GM21367 (cell line): ENCODE measurements at regions not wholly inside any gene's neighbourhood (a gene's known extent, or its start where the extent isn't known, plus 50 kb on each side); places are given as distances from the start of the nearest gene placed in this dataset.
"Not testable (repeated sequence)": the region's sequence is repeated elsewhere in the genome, so short reads cannot be mapped to it uniquely, and the experiment has no call there.

Source experiments
- ATAC-seq: cut with Tn5 transposase; IDR thresholded peaks from one replicate; pipeline ENCODE4 v1.9.1; 2021; ENCODE audit not compliant: unreplicated experiment

GRCh38 chr6:134678436-134678889, 271.4 kb downstream of the ALDH8A1 start:
- ATAC-seq: no peak

- no peak for ATAC-seq
These were observed 273.3 kb downstream of the ALDH8A1 start for GRCh38 chr6:134676307-134677281.

DNA sequence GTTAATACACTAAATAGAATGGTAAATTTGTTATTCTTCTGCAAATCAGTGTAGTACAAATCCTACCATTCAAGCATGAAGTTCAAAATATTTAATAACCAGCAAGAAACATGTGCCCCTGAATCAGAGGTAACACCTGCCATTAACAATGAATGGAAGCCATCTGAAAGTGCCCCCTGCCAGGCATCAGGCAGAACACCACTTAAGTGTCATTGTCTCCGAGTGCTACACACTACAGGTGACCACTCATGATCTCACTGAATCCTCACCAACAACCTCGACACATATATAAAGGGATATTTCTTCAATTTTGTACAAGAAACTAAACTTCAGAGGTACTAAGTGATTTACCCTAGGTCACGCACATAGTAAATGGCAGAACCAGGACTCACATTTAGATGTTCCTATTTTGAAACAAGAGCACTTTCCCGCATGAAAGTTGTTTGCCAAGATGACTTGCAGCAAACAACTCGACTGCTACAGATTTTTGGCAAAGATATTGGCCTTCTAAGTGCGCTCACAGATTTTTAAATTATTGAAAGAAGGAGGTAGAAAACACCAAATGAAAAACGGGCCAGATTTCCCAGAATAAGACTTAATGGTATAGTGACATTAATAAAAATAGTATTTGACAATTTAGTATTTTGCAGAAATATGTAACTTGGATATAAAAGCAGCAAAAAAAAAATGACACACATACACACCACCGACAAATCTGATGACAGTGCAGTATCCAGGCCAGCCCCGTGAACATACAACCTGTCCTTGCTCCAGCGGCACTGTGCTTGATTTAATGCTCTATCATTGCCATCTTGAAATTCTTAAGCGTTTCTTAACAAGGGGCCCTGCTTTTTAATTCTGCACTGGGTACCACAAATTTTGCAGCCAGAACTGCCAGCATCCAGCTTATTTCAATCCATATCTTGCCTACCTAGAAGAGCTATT, 274.5 kb downstream of the ALDH8A1 start:
- ATAC-seq: no peak

- no peak for ATAC-seq
These were observed 275.3 kb downstream of the ALDH8A1 start for GRCh38 chr6:134674562-134674961.

GRCh38 chr6:134669485-134669884, 280.4 kb downstream of the ALDH8A1 start:
- no peak for ATAC-seq

GRCh38 chr6:134667111-134667510, 282.8 kb downstream of the ALDH8A1 start:
- ATAC-seq: no peak

GRCh38 chr6:134666125-134666524, 283.8 kb downstream of the ALDH8A1 start:
- no peak for ATAC-seq

GRCh38 chr6:134665029-134665723, 284.7 kb downstream of the ALDH8A1 start:
- no peak for ATAC-seq

DNA sequence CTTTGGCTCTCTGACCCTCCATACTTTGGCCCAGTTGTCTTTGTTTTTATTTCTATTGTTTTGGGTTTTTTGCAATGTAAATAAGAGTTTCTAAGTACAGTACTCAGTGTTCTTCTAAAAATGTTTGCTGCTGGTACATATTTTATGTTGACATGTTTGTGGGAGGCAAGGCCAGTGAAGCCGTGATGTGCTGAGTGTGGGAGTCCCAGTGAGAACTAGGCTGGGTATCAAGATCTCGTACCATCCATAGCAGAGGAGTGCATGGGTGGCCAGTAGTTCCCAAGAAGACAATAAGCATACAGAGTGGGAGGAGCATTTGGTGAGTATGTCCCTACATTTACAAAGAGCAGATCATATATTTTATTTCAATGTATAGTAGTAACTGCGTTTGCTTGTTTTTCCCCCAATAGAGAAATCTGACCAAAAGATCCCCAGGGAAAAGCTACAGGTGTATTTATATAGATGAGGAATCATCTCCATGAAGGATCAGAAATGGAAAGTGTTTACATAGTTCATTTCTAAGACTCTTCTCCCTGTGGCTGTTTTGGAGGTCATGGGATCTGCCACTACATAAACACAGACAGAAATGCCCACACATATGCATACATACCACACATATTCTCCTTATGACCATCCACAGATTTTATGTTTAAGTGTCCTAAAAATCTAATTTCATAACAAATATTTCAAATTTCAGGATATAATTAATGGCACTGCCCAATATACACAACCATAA, 285.9 kb downstream of the ALDH8A1 start:
- no peak for ATAC-seq

DNA sequence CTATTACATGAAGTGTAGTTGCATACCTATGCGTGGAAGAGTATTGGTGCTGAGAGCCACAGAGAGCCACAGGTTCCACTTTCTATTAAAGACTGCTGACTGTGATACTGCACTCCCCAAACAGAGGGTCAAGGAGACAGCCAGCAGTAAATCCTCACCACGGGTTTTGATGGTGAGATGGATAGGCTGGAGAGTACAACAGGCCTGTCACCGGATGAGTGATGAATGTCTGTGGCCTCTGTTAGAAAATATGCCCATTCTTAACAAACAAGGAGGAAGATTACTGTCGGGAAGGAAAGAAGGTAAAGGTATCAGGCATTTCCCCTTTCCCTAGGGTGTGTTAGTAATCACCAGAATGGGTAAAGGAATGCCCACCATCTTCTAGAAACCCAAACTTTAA, 286.5 kb downstream of the ALDH8A1 start:
- no peak for ATAC-seq

- no peak for ATAC-seq
These were observed 287.7 kb downstream of the ALDH8A1 start for GRCh38 chr6:134662077-134662700.

DNA sequence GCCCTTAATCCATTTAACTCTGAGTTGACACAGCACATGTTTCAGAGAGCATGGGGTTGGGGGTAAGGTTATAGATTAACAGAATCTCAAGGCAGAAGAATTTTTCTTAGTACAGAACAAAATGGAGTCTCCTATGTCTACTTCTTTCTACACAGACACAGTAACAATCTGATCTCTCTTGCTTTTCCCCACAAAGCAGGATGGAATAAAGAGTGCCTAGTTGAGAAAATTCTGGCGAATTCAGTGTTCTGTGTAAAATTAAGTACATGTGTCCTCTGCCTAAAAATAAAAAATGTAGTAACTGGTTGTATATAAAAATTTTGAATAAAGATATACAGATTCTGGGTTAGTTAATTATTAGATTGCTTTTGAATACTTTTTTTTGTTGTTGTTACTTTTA, 290.0 kb downstream of the ALDH8A1 start:
- not testable (repeated sequence) for ATAC-seq

DNA sequence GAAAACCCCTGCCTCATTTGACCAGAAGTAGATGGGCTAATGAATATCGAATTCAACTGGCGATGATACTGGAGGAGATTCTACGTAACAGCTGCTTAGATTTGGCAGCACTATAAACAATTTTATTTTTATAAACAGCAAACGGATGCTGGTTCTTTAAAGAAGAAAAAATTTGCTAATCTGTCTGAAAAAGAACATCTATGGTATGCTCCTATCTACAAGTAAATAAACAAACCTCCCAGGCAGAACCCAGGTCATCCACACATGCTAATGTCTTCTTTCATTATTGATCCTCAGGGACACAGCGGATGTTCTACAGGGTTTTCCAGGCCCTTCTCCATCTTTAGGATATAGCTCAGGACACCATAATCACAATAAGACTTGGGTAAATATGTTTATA, 291.3 kb downstream of the ALDH8A1 start:
- no peak for ATAC-seq

GRCh38 chr6:134657751-134658527, 292.0 kb downstream of the ALDH8A1 start:
- no peak for ATAC-seq

- ATAC-seq: no peak
These were observed 292.6 kb downstream of the ALDH8A1 start for GRCh38 chr6:134657343-134657742.

- ATAC-seq: no peak
These were observed 295.1 kb downstream of the ALDH8A1 start for GRCh38 chr6:134654751-134655150.

DNA sequence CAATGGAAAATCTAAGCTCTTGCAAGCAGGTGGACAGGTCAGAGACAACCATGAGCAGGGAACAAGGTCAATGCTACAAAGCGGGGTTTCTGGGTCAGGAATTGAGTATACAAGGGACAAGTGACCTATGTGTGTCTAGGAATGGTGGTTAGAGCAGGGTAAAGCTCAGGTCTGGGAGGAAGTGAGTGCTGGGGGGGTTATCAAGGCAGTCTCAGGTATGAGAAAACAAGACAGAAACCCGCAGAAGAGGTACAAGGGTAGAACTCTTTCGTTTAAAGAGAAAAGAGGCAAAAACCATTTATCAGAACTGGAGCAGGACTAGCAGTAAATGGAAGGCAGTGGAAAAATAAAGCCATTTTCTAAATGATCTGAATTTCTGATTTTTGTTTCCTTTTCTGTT, 298.4 kb downstream of the ALDH8A1 start:
- ATAC-seq: no peak

DNA sequence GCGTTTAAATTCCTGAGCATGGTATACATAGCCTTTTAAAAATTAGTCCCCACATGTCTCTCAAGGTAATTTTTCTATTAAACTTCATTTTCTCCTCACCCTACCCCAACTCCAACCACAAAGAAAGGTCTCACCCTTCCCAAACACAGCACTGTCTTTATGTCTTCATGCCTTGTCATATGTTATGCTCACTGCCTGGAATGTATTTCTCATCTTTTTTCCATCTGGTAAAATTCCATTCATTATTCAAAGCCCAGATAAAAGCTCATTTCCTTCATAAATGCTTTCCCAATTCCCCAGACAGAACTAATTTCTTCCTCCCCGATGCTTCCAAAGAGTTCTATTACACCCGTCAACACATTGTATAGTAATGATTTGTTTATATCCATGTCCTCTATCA, 302.0 kb downstream of the ALDH8A1 start:
- no peak for ATAC-seq

- ATAC-seq: no peak
These were observed 307.1 kb downstream of the ALDH8A1 start for GRCh38 chr6:134642819-134643218.
